Adrenal gland (tissue), 9 donors: ENCODE measurements at regions not wholly inside any gene's neighbourhood (a gene's known extent, or its start where the extent isn't known, plus 50 kb on each side); places are given as distances from the start of the nearest gene placed in this dataset.

Experiments used
- DNase-seq, 7 donors: peaks; one replicate each; pipeline ENCODE4 v3.0.0-alpha.2; 2019 to 2020
- H3K27ac ChIP-seq, 5 donors: fragments of 200-600 bp; sonication (generic) in 4 of 5; 1 replicate in 3 of 5; 2 replicates in 2 of 5; pipeline versions ENCODE4 v1.5.1 to v1.8.0; 2016 to 2020; ENCODE audit warnings: mild to moderate bottlenecking in 1 of 5
- H3K27me3 ChIP-seq: fragments of 200-600 bp; 2 replicates; pipeline ENCODE4 v1.8.0; 2021
- H3K36me3 ChIP-seq, 2 donors: fragments of 200-600 bp; replicated peaks in 1 of 2; 1 replicate in 1 of 2; 2 replicates in 1 of 2; pipeline versions ENCODE4 v1.5.1 to v1.8.0; 2018 to 2022
- H3K4me1 ChIP-seq, 2 donors: fragments of 200-600 bp; replicated peaks in 1 of 2; 1 replicate in 1 of 2; 2 replicates in 1 of 2; pipeline versions ENCODE4 v1.5.1 to v1.8.0; 2018 to 2021
- H3K4me3 ChIP-seq, 4 donors: fragments of 200-600 bp; sonication (generic) in 3 of 4; one replicate each; pipeline ENCODE4 v1.5.1; 2016 to 2018
- H3K9me3 ChIP-seq, 3 donors: fragments of 200-600 bp; sonication (generic) in 1 of 3; replicated peaks in 1 of 3; 1 replicate in 2 of 3; 2 replicates in 1 of 3; pipeline versions ENCODE4 v1.5.1 to v1.8.0; 2016 to 2021
- POLR2A ChIP-seq, 2 donors: fragments of 450-650 bp; IDR thresholded peaks; one replicate each; pipeline ENCODE4 v1.6.1; 2017; ENCODE audit warnings: antibody characterized with exemption in 2 of 2, mild to moderate bottlenecking in 2 of 2, moderate library complexity in 1 of 2
- WGBS, 4 donors: extraction: QIAGEN DNeasy Blood & Tissue Kit in 2 of 4; methylation state at CpG; one replicate each; pipeline versions ENCODE4 v1.1.5 to v1.1.7; 2013 to 2017; 5-methylcytosine and 5-hydroxymethylcytosine counted together
- intact Hi-C, 2 donors: fragments of 100-400 bp; cut with DNase I; formaldehyde crosslinking; loops; one replicate each; pipeline versions ENCODE4 v1.14.1 to v1.15.0; 2022 to 2023
- TF ChIP-seq, protein P1 (sequence below), 6 experiments: fragments of 450-650 bp in 4 of 6; fragments of 200-600 bp in 2 of 6; sonication (generic) in 1 of 6; IDR thresholded peaks; 1 replicate in 5 of 6; 2 replicates in 1 of 6; pipeline versions ENCODE4 v1.5.1 to v1.8.0; 2016 to 2021; ENCODE audit warnings: antibody characterized with exemption in 6 of 6, mild to moderate bottlenecking in 2 of 6, moderate library complexity in 1 of 6
- donor health status: healthy with polysubstance abuse.
- donor health status: Bipolar disorder and iron deficiency.
- donor health status: DM: yes; HTN: yes; CAD: no.
- donor health status: DM: no; HTN: no; CAD: no.
- donor health status: DM: no; HTN: no; CAD: no.

- no peaks in the 10 kb centered on the region for H3K4me1 ChIP-seq
- no peaks in the 10 kb centered on the region for H3K27me3 ChIP-seq
- H3K4me3 ChIP-seq: no peak overlapping the region
- H3K36me3 ChIP-seq: no peaks in the 10 kb centered on the region
- DNase-seq: no peak
- TF ChIP-seq, protein P1, sequence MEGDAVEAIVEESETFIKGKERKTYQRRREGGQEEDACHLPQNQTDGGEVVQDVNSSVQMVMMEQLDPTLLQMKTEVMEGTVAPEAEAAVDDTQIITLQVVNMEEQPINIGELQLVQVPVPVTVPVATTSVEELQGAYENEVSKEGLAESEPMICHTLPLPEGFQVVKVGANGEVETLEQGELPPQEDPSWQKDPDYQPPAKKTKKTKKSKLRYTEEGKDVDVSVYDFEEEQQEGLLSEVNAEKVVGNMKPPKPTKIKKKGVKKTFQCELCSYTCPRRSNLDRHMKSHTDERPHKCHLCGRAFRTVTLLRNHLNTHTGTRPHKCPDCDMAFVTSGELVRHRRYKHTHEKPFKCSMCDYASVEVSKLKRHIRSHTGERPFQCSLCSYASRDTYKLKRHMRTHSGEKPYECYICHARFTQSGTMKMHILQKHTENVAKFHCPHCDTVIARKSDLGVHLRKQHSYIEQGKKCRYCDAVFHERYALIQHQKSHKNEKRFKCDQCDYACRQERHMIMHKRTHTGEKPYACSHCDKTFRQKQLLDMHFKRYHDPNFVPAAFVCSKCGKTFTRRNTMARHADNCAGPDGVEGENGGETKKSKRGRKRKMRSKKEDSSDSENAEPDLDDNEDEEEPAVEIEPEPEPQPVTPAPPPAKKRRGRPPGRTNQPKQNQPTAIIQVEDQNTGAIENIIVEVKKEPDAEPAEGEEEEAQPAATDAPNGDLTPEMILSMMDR (IDR thresholded peaks at IDR 0.05): no peak
- TF ChIP-seq POLR2A (IDR thresholded peaks at IDR 0.05): no peak
- H3K27ac ChIP-seq: no peak overlapping the region
- H3K9me3 ChIP-seq: no peaks in the 10 kb centered on the region
- intact Hi-C loops: no loop called here
- 32 to 39% (median 35%) methylated on average over 5 of the region's 5 CpGs for WGBS, 4 donors
Observed at GRCh38 chr10:53690524-53691240, 918.1 kb upstream of the MBL2 start.

GRCh38 chr10:53687800-53688199 is 915.2 kb upstream of the MBL2 start:
- intact Hi-C loops: no loop called here
- WGBS, 4 donors: 65 to 92% (median 78%) methylated on average over 1 of the region's 1 CpG

GRCh38 chr10:53682885-53683284 is 910.3 kb upstream of the MBL2 start:
- Histone ChIP-seq H3K4me1 (no peaks in the 10 kb centered on the region), H3K9me3 (no peaks in the 10 kb centered on the region), H3K36me3 (no peaks in the 10 kb centered on the region), H3K27me3 (no peaks in the 10 kb centered on the region), H3K4me3 (no peak overlapping the region), H3K27ac (no peak overlapping the region)
- 80 to 90% (median 90%) methylated on average over 2 of the region's 2 CpGs for WGBS, 4 donors
- no peak for TF ChIP-seq POLR2A (IDR thresholded peaks at IDR 0.05)
- TF ChIP-seq, protein P1 (IDR thresholded peaks at IDR 0.05): no peak
- intact Hi-C loops: no loop called here
- no peak for DNase-seq

More at GRCh38 chr10:53687800-53688199, 915.2 kb upstream of the MBL2 start:
- H3K4me3 ChIP-seq: no peak overlapping the region
- TF ChIP-seq, protein P1 (IDR thresholded peaks at IDR 0.05): no peak
- no peak for TF ChIP-seq POLR2A (IDR thresholded peaks at IDR 0.05)
- H3K9me3 ChIP-seq: no peaks in the 10 kb centered on the region
- no peak for DNase-seq
- H3K27me3 ChIP-seq: no peaks in the 10 kb centered on the region
- no peak overlapping the region for H3K27ac ChIP-seq
- no peaks in the 10 kb centered on the region for H3K36me3 ChIP-seq
- no peaks in the 10 kb centered on the region for H3K4me1 ChIP-seq

DNA sequence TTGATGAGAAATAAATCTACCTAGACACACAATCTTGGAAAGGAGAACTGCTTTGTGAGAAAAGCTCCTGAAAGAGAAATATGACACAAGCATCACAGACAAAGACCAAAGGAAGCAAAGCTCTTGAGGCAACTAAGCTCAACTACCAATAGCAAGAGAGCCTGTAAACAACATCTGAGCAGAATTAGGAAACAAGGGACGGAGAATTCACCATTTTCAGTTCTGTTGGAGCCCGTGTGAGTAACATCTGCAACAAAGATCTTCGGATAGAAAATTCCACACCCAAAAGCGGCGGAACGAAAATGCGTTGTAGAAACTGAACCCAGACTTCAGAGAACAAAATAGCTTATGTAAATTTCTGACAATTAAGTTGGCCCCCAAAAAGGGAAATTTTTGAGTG is 909.9 kb upstream of the MBL2 start:
- DNase-seq: no peak
- Histone ChIP-seq H3K27ac (no peak overlapping the region), H3K9me3 (no peaks in the 10 kb centered on the region), H3K27me3 (no peaks in the 10 kb centered on the region), H3K4me1 (no peaks in the 10 kb centered on the region), H3K4me3 (no peak overlapping the region), H3K36me3 (no peaks in the 10 kb centered on the region)
- intact Hi-C loops: no loop called here
- TF ChIP-seq POLR2A (IDR thresholded peaks at IDR 0.05): no peak
- TF ChIP-seq, protein P1 (IDR thresholded peaks at IDR 0.05): no peak
- 85 to 89% (median 86%) methylated on average over 7 of the region's 7 CpGs for WGBS, 4 donors
